Natural killer cell (primary cell): ENCODE measurements at regions not wholly inside any gene's neighbourhood (a gene's known extent, or its start where the extent isn't known, plus 50 kb on each side); places are given as distances from the start of the nearest gene placed in this dataset.

Experiments
- ATAC-seq, 3 donors: fragments of 150-1000 bp in 2 of 3; fragments of 200-7000 bp in 1 of 3; cut with Tn5 transposase; 1 replicate in 1 of 3; 2 replicates in 2 of 3; pipeline ENCODE4 v1.10.0; 2021; ENCODE audit warnings: mild to moderate bottlenecking in 2 of 3, moderate library complexity in 2 of 3
- DNase-seq, 2 donors: peaks; one replicate each; pipeline versions ENCODE4 v3.0.0 to v3.0.0-alpha.2; 2013 to 2021; ENCODE audit warnings: mixed read lengths in 1 of 2
- H3K27ac ChIP-seq: one replicate; pipeline ENCODE4 v1.5.1; 2013; ENCODE audit warnings: mild to moderate bottlenecking, low read length
- H3K27me3 ChIP-seq: one replicate; pipeline ENCODE4 v1.6.1; 2013; ENCODE audit warnings: low read length; ENCODE audit not compliant: control insufficient read depth, insufficient read depth
- H3K36me3 ChIP-seq: one replicate; pipeline ENCODE4 v1.6.1; 2013; ENCODE audit warnings: low read length; ENCODE audit not compliant: control insufficient read depth, insufficient read depth
- H3K4me1 ChIP-seq: one replicate; pipeline ENCODE4 v1.6.1; 2013; ENCODE audit warnings: low read length; ENCODE audit not compliant: control insufficient read depth, insufficient read depth
- H3K4me3 ChIP-seq: one replicate; pipeline ENCODE4 v1.5.1; 2013; ENCODE audit warnings: low read length
- H3K9me3 ChIP-seq: one replicate; pipeline ENCODE4 v1.6.1; 2013; ENCODE audit warnings: low read length; ENCODE audit not compliant: control insufficient read depth, insufficient read depth
- H3K27ac Mint-ChIP-seq, 2 donors: one replicate each; pipeline ENCODE4 v1.8.0; 2022; ENCODE audit warnings: mild to moderate bottlenecking in 2 of 2, mixed read lengths in 2 of 2, moderate library complexity in 1 of 2
- H3K27me3 Mint-ChIP-seq, 2 donors: one replicate each; pipeline ENCODE4 v1.8.0; 2022; ENCODE audit warnings: low read depth in 2 of 2, mixed read lengths in 2 of 2
- H3K36me3 Mint-ChIP-seq: one replicate; pipeline ENCODE4 v1.8.0; 2022; ENCODE audit warnings: mixed read lengths
- H3K4me1 Mint-ChIP-seq, 2 donors: one replicate each; pipeline ENCODE4 v1.8.0; 2022; ENCODE audit warnings: mixed read lengths in 2 of 2
- H3K4me3 Mint-ChIP-seq: one replicate; pipeline ENCODE4 v1.8.0; 2022; ENCODE audit warnings: mild to moderate bottlenecking, moderate library complexity, mixed read lengths
- H3K9me3 Mint-ChIP-seq, 2 donors: one replicate each; pipeline ENCODE4 v1.8.0; 2022; ENCODE audit warnings: mixed read lengths in 2 of 2
- WGBS: methylation state at CpG from one replicate; pipeline ENCODE4 v1.1.7; 2013; ENCODE audit warnings: missing lambda C conversion rate; ENCODE audit not compliant: insufficient coverage; 5-methylcytosine and 5-hydroxymethylcytosine counted together
- intact Hi-C: fragments of 100-400 bp; cut with micrococcal nuclease; formaldehyde crosslinking; loops from one replicate; pipeline ENCODE4 v1.14.2; 2022
- TF ChIP-seq, protein P1 (sequence below): fragments of 200-600 bp; IDR thresholded peaks from one replicate; pipeline ENCODE4 v1.8.0; 2022; ENCODE audit warnings: antibody characterized with exemption

DNA sequence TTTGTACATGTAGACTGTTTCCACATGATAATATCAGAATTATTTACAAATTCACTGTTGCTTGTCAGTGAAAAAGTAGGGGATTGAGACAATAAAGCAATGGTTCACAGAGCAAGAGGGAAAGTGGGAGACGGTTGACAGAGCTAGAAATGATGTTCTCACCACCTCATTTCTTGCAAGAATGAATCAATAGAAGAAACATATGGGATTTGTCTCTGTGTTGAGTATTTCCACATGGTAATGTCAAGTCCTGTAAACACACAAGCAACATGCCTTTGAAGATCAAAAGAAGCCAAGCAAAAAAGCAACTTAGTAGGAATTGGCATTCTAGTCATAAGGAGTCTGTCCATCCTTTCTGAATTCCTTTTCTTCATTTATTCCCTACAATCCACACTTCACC, 1806.6 kb upstream of the AGA start:
- TF ChIP-seq, protein P1, sequence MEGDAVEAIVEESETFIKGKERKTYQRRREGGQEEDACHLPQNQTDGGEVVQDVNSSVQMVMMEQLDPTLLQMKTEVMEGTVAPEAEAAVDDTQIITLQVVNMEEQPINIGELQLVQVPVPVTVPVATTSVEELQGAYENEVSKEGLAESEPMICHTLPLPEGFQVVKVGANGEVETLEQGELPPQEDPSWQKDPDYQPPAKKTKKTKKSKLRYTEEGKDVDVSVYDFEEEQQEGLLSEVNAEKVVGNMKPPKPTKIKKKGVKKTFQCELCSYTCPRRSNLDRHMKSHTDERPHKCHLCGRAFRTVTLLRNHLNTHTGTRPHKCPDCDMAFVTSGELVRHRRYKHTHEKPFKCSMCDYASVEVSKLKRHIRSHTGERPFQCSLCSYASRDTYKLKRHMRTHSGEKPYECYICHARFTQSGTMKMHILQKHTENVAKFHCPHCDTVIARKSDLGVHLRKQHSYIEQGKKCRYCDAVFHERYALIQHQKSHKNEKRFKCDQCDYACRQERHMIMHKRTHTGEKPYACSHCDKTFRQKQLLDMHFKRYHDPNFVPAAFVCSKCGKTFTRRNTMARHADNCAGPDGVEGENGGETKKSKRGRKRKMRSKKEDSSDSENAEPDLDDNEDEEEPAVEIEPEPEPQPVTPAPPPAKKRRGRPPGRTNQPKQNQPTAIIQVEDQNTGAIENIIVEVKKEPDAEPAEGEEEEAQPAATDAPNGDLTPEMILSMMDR, result no peak
- no peaks in the 10 kb centered on the region for H3K4me1 ChIP-seq
- Mint-ChIP-seq H3K36me3 (no peaks in the 10 kb centered on the region), H3K4me3 (no peak overlapping the region), H3K4me1 (no peaks in the 10 kb centered on the region), H3K27ac (no peak overlapping the region), H3K9me3 (peaks cover 12 to 19% of the 10 kb centered on the region in 2 donors), H3K27me3 (no peaks in the 10 kb centered on the region)
- 45% methylated on average over 1 of the region's 1 CpG for WGBS
- ATAC-seq, result no peak
- no peak overlapping the region for H3K27ac ChIP-seq
- H3K4me3 ChIP-seq, result no peak overlapping the region
- intact Hi-C loops, result no loop called here
- no peak for DNase-seq
- no peaks in the 10 kb centered on the region for H3K27me3 ChIP-seq
- no peaks in the 10 kb centered on the region for H3K36me3 ChIP-seq
- no peaks in the 10 kb centered on the region for H3K9me3 ChIP-seq

DNA sequence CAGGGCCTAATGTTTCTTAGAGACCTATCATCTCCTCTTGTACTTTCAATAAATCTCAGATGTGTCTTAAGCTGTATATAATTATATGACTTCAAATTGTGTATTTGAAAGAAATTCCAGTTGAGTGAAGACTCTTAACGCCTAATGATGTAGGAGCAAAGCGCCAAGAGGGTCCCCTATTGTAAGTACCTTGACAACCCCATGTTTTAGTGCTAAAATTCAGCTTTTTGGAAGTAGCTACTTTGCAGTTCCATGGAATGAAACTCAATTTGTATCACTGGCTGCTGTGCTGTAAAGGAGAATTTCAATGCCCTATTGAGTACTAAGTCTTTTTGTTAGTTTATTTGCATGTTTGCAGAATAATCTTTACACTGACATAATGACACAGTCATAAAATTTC, 1826.6 kb upstream of the AGA start:
- H3K4me3 ChIP-seq, result no peak overlapping the region
- WGBS, result 86% methylated on average over 2 of the region's 2 CpGs
- H3K36me3 Mint-ChIP-seq, result peaks cover 10% of the 10 kb centered on the region
- no peaks in the 10 kb centered on the region for H3K4me1 Mint-ChIP-seq
- TF ChIP-seq, protein P1, result no peak
- no peak overlapping the region for H3K27ac Mint-ChIP-seq
- H3K4me3 Mint-ChIP-seq, result no peak overlapping the region
- intact Hi-C loops, result no loop called here
- H3K9me3 ChIP-seq, result no peaks in the 10 kb centered on the region
- no peak overlapping the region for H3K27ac ChIP-seq
- H3K36me3 ChIP-seq, result no peaks in the 10 kb centered on the region
- peaks cover 15 to 19% of the 10 kb centered on the region in 2 donors for H3K9me3 Mint-ChIP-seq
- ATAC-seq, result no peak
- no peaks in the 10 kb centered on the region for H3K27me3 Mint-ChIP-seq
- H3K4me1 ChIP-seq, result no peaks in the 10 kb centered on the region
- DNase-seq, result no peak
- H3K27me3 ChIP-seq, result no peaks in the 10 kb centered on the region

DNA sequence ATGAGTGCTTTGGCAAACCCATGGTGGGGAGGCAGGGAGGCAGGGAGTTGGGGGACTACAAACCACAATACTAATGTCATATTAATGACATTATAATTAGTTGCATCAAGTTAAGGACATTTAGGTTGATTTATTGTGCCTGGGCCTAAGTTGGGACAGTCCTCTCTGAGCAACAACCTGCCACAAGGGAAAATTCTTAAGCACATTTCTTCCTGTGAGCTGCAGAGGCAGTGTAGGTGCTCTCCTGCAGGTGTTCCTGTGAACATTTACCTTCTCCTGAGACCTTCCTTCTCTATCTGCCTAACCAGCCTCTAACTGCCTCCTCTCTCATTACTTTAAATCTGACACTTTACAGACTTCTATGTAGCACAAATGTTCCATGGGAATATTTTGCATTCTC, 1830.0 kb upstream of the AGA start:
- no peak overlapping the region for H3K27ac ChIP-seq
- Mint-ChIP-seq H3K4me1 (no peaks in the 10 kb centered on the region), H3K4me3 (no peak overlapping the region), H3K27ac (no peak overlapping the region), H3K27me3 (no peaks in the 10 kb centered on the region), H3K36me3 (peaks cover 10% of the 10 kb centered on the region), H3K9me3 (peaks cover 16 to 26% of the 10 kb centered on the region in 2 donors)
- H3K36me3 ChIP-seq, result no peaks in the 10 kb centered on the region
- H3K9me3 ChIP-seq, result no peaks in the 10 kb centered on the region
- ATAC-seq (no peak), DNase-seq (no peak)
- no peaks in the 10 kb centered on the region for H3K27me3 ChIP-seq
- no peak overlapping the region for H3K4me3 ChIP-seq
- TF ChIP-seq, protein P1, result no peak
- no peaks in the 10 kb centered on the region for H3K4me1 ChIP-seq
- intact Hi-C loops, result no loop called here

DNA sequence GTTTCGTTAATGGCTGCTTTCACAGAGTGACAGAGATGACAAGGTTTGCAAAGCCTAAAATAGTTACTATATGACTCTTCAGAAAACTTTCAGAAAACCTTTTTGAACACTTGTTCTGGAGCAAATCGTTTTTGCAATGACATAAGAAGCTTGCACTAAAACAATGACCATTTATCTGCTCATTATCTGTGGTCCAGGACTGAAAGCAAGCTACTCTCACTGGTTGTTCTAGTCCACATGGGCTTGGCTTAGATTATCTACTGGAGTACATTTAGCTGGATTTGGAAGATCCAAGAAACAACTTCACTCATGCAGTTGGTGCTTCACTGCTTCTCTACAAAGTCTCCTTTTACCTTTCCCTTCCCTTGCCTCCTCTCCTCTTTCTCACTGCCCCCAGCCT, 1836.4 kb upstream of the AGA start:
- no peaks in the 10 kb centered on the region for H3K9me3 ChIP-seq
- no peaks in the 10 kb centered on the region for H3K4me1 Mint-ChIP-seq
- 78% methylated on average over 2 of the region's 2 CpGs for WGBS
- H3K9me3 Mint-ChIP-seq, result peaks cover 9 to 18% of the 10 kb centered on the region in 2 donors
- no peak overlapping the region for H3K27ac Mint-ChIP-seq
- TF ChIP-seq, protein P1, result no peak
- no peak for ATAC-seq
- DNase-seq, result no peak
- H3K36me3 Mint-ChIP-seq, result no peaks in the 10 kb centered on the region
- no peaks in the 10 kb centered on the region for H3K27me3 Mint-ChIP-seq
- intact Hi-C loops, result no loop called here
- no peaks in the 10 kb centered on the region for H3K36me3 ChIP-seq
- H3K4me3 Mint-ChIP-seq, result no peak overlapping the region
- H3K27me3 ChIP-seq, result no peaks in the 10 kb centered on the region
- H3K27ac ChIP-seq, result no peak overlapping the region
- no peaks in the 10 kb centered on the region for H3K4me1 ChIP-seq
- no peak overlapping the region for H3K4me3 ChIP-seq
